ENCODE measurements at regions not wholly inside any gene's neighbourhood (a gene's known extent, or its start where the extent isn't known, plus 50 kb on each side); places are given as distances from the start of the nearest gene placed in this dataset.
"Not testable (repeated sequence)": the region's sequence is repeated elsewhere in the genome, so short reads cannot be mapped to it uniquely, and the experiment has no call there.

DNA sequence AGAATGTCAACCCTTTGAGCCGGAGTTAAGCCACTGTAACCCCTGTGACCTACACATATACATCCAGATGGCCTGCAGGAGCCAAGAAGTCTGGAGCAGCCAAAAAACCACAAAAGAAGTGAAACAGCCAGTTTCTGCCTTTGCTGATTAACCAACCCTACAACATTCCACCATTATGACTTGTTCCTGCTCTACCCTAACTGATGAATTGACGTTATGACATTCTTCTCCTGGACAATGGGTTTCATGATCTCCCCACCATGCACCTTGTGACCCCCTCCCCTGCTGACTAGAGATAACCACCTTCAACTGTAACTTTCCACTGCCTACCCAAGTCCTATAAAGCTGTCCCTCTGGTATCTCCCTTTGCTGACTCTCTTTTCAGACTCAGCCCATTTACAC, 216.3 kb upstream of the DUSP10 start:
- H4K20me1 ChIP-seq (replicated peaks in 1 of 2; ENCODE audit: control insufficient read depth in 1 of 2, insufficient read depth in 2 of 2, low read length in 2 of 2); H2BK5ac ChIP-seq (ENCODE audit: low read depth, low read length); H2BK20ac ChIP-seq (ENCODE audit: low read length); DNase-seq (ENCODE audit: low read depth in 1 of 2, low spot score in 2 of 2); H4K91ac ChIP-seq (replicated peaks; ENCODE audit: insufficient read length, low read length); H3K9ac ChIP-seq (replicated peaks in 1 of 4; ENCODE audit: extremely low read depth in 1 of 4, low read depth in 3 of 4, low read length in 3 of 4); H3K56ac ChIP-seq (replicated peaks; ENCODE audit: insufficient read length, low read depth, low read length); H3K79me1 ChIP-seq (ENCODE audit: low read depth, low read length); FAIRE-seq; H3K9me3 ChIP-seq (ENCODE audit: insufficient read depth in 2 of 2, low read depth in 1 of 2, low read length in 1 of 2); H3K18ac ChIP-seq (ENCODE audit: extremely low read depth, low read length); POLR2A ChIA-PET (ENCODE audit: partially characterized antibody); H3K27ac ChIP-seq (ENCODE audit: low read depth, low read length); H2BK120ac ChIP-seq (replicated peaks; ENCODE audit: low read depth, low read length); H2AFZ ChIP-seq (ENCODE audit: low read length); H3K4me2 ChIP-seq (ENCODE audit: insufficient read depth in 1 of 2, low read depth in 2 of 2, low read length in 2 of 2); H4K8ac ChIP-seq (ENCODE audit: extremely low read depth, insufficient read depth, low read length); H3K23ac ChIP-seq (ENCODE audit: insufficient read length); H3K14ac ChIP-seq (ENCODE audit: insufficient read length); H3K36me3 ChIP-seq (ENCODE audit: control insufficient read depth in 2 of 4, insufficient read depth in 4 of 4, low read length in 3 of 4); H3K79me2 ChIP-seq (ENCODE audit: control insufficient read depth in 1 of 2, insufficient read depth in 2 of 2, low read length in 2 of 2); H2BK12ac ChIP-seq (ENCODE audit: low read depth, low read length); CTCF ChIA-PET (ENCODE audit: partially characterized antibody); H3K4ac ChIP-seq (replicated peaks; ENCODE audit: insufficient read length, low read depth, low read length); H3K23me2 ChIP-seq (ENCODE audit: low read depth, low read length); H3K4me3 ChIP-seq (ENCODE audit: extremely low read depth in 1 of 4, insufficient read depth in 2 of 4, low read depth in 3 of 4, low read length in 4 of 4); H3K27me3 ChIP-seq (replicated peaks in 1 of 4; ENCODE audit: control insufficient read depth in 3 of 4, extremely low read depth in 1 of 4, insufficient read depth in 3 of 4, low read length in 3 of 4); H3K4me1 ChIP-seq (replicated peaks in 1 of 4; ENCODE audit: control insufficient read depth in 3 of 4, insufficient read depth in 4 of 4, low read length in 3 of 4); H2BK15ac ChIP-seq (ENCODE audit: low read length); H4K5ac ChIP-seq (ENCODE audit: insufficient read length, low read depth, low read length); H2AK5ac ChIP-seq (ENCODE audit: low read depth, low read length): not testable (repeated sequence)
- 93% methylated on average over 2 of the region's 2 CpGs; no CpG with 5 or more reads in 1 of the 2 experiments for WGBS, 2 experiments (ENCODE audit: extremely low coverage in 1 of 2, insufficient coverage in 1 of 2, insufficient read length in 1 of 2, insufficient replicate concordance in 2 of 2, low coverage in 1 of 2, low lambda C conversion rate in 2 of 2, missing lambda C conversion rate in 1 of 2)

GRCh38 chr1:221957350-221957749, 215.5 kb upstream of the DUSP10 start:
- H3K27me3 ChIP-seq (replicated peaks in 1 of 4; ENCODE audit: control insufficient read depth in 3 of 4, extremely low read depth in 1 of 4, insufficient read depth in 3 of 4, low read length in 3 of 4); H4K91ac ChIP-seq (replicated peaks; ENCODE audit: insufficient read length, low read length); H4K5ac ChIP-seq (ENCODE audit: insufficient read length, low read depth, low read length); H3K14ac ChIP-seq (ENCODE audit: insufficient read length); H3K36me3 ChIP-seq (ENCODE audit: control insufficient read depth in 2 of 4, insufficient read depth in 4 of 4, low read length in 3 of 4); H2AFZ ChIP-seq (ENCODE audit: low read length); CTCF ChIA-PET (ENCODE audit: partially characterized antibody); H3K9ac ChIP-seq (replicated peaks in 1 of 4; ENCODE audit: extremely low read depth in 1 of 4, low read depth in 3 of 4, low read length in 3 of 4); H3K23ac ChIP-seq (ENCODE audit: insufficient read length); H2BK12ac ChIP-seq (ENCODE audit: low read depth, low read length); H3K4me2 ChIP-seq (ENCODE audit: insufficient read depth in 1 of 2, low read depth in 2 of 2, low read length in 2 of 2); FAIRE-seq; H2BK5ac ChIP-seq (ENCODE audit: low read depth, low read length); H2BK20ac ChIP-seq (ENCODE audit: low read length); H3K27ac ChIP-seq (ENCODE audit: low read depth, low read length); H3K4me3 ChIP-seq (ENCODE audit: extremely low read depth in 1 of 4, insufficient read depth in 2 of 4, low read depth in 3 of 4, low read length in 4 of 4); H3K18ac ChIP-seq (ENCODE audit: extremely low read depth, low read length); H4K20me1 ChIP-seq (replicated peaks in 1 of 2; ENCODE audit: control insufficient read depth in 1 of 2, insufficient read depth in 2 of 2, low read length in 2 of 2); H2BK120ac ChIP-seq (replicated peaks; ENCODE audit: low read depth, low read length); H2BK15ac ChIP-seq (ENCODE audit: low read length); H4K8ac ChIP-seq (ENCODE audit: extremely low read depth, insufficient read depth, low read length); H3K23me2 ChIP-seq (ENCODE audit: low read depth, low read length); POLR2A ChIA-PET (ENCODE audit: partially characterized antibody); H3K9me3 ChIP-seq (ENCODE audit: insufficient read depth in 2 of 2, low read depth in 1 of 2, low read length in 1 of 2); H3K4ac ChIP-seq (replicated peaks; ENCODE audit: insufficient read length, low read depth, low read length); H3K79me2 ChIP-seq (ENCODE audit: control insufficient read depth in 1 of 2, insufficient read depth in 2 of 2, low read length in 2 of 2); H3K4me1 ChIP-seq (replicated peaks in 1 of 4; ENCODE audit: control insufficient read depth in 3 of 4, insufficient read depth in 4 of 4, low read length in 3 of 4); H2AK5ac ChIP-seq (ENCODE audit: low read depth, low read length); DNase-seq (ENCODE audit: low read depth in 1 of 2, low spot score in 2 of 2); H3K79me1 ChIP-seq (ENCODE audit: low read depth, low read length); H3K56ac ChIP-seq (replicated peaks; ENCODE audit: insufficient read length, low read depth, low read length): not testable (repeated sequence)
- WGBS, 2 experiments (ENCODE audit: extremely low coverage in 1 of 2, insufficient coverage in 1 of 2, insufficient read length in 1 of 2, insufficient replicate concordance in 2 of 2, low coverage in 1 of 2, low lambda C conversion rate in 2 of 2, missing lambda C conversion rate in 1 of 2): 96% methylated on average over 3 of the region's 3 CpGs; no CpG with 5 or more reads in 1 of the 2 experiments

All from H1 (cell line).